Brain pericyte (primary cell): ENCODE measurements at regions not wholly inside any gene's neighbourhood (a gene's known extent, or its start where the extent isn't known, plus 50 kb on each side); places are given as distances from the start of the nearest gene placed in this dataset.
"Not testable (repeated sequence)": the region's sequence is repeated elsewhere in the genome, so short reads cannot be mapped to it uniquely, and the experiment has no call there.

Source experiments
- DNase-seq: peaks from one replicate; pipeline ENCODE4 v3.0.0-alpha.2; 2012; ENCODE audit warnings: low read depth, low spot score

- DNase-seq = not testable (repeated sequence)
These were observed 144.2 kb upstream of the PLGLB2 start for GRCh38 chr2:87603418-87604278.

- not testable (repeated sequence) for DNase-seq
These were observed 143.5 kb upstream of the PLGLB2 start for GRCh38 chr2:87604279-87604818.

DNA sequence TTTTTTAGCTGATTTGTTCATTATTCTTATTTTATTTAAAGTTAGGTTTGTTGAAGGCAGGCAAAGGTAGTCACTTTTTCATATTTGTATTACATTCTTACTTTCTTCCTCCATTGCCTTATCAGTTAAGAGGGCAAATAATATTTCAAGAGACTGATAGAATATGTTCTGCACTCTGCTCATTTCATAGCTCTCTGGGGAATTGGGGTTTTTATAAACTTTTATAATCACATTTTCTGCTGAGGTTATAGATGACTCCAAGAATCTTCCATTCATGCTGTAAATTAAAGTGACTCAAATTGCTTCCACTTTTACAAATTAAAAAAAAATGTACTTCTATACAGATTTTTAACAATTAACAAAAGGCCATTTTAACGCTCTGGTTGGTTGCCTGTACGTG is 142.9 kb upstream of the PLGLB2 start:
- DNase-seq = not testable (repeated sequence)

- not testable (repeated sequence) for DNase-seq
These were observed 139.3 kb upstream of the PLGLB2 start for GRCh38 chr2:87608377-87609166.

DNA sequence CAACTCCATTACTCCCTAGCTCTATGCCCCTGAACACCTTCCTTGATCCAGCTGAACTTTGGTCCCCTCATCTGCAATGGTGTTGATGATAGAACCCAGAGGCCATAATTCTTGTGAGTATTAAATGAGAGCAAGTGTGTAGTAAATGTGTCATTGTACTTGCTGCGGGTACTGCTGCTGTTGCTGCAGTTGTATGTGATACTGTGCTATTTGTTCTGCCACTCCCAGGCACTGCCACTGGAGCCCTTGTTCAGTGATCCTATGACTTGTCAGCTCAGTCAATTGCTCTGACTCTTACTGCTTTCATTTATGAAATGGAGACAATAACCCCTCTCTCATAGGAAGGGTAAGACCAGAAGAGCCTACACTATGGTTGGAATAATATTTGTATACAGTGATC is 136.9 kb upstream of the PLGLB2 start:
- not testable (repeated sequence) for DNase-seq

- not testable (repeated sequence) for DNase-seq
These were observed 136.5 kb upstream of the PLGLB2 start for GRCh38 chr2:87611416-87611815.

- not testable (repeated sequence) for DNase-seq
These were observed 135.9 kb upstream of the PLGLB2 start for GRCh38 chr2:87611956-87612355.

DNA sequence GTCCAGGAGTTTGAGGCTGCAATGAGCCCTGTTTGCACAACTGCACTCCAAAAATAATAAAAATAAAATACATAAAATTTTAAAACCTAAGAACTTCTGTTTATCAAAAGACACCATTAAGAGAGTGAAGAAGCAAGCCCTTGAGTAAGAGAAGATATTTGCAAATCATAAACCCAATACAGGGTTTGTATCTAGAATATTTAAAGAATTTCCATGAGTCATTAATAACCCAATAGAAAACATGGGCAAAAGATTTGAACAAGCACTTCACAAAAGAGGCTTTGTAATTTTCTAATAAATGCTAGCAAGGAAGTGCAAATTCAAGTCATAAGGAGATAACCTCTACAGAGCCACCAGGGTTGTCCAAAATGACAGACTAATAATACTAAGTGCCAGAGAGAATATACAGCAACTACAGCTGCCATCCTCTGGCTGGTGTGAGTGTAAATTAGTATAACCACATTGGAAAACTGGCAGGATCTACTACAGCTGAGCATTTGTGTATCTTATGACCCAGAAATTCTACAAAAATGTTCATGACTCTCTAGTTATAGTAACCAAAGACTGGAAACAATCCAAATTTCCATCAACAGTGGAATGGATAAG is 133.0 kb upstream of the PLGLB2 start:
- not testable (repeated sequence) for DNase-seq

DNA sequence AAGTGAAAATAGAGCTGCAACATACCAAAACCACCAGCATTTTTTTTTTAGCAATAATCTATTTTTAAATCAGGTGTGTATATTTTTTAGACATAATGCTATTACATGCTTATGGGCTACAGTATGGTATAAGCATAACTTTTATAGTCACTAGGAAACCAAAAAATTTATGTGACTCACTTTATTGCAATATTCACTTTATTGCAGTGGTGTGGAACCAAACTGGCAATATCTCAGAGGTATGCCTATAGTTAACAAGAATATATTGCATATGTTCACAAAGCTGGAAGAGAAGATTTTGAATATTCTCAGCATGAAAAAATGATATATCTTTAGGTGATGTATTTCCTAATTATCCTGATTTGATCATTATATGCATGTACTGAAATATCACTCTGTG is 128.8 kb upstream of the PLGLB2 start:
- DNase-seq = not testable (repeated sequence)

DNA sequence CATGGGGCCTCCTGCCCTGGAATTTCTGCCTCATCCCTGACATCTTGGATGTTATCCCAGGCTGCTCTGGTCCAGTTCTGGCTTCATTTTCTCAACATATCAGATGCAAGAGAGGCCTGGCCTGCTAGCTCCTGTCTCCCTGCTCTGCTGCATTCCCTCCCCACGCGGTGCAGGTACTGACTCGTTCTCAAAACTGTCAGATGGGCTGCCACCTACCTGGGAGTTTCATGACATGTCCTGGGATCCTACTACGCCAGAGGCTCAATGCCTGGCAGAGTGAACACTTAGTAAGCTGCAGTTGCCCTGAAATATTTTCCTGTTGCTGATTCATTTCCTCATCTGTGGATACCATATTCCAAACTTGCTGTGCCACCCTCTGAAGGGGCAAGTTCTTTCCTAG is 126.7 kb upstream of the PLGLB2 start:
- DNase-seq = not testable (repeated sequence)

- DNase-seq = not testable (repeated sequence)
These were observed 125.2 kb upstream of the PLGLB2 start for GRCh38 chr2:87622720-87623119.

GRCh38 chr2:87629491-87630458 is 118.1 kb upstream of the PLGLB2 start:
- peak; percentile 50 for DNase-seq

- DNase-seq = not testable (repeated sequence)
These were observed 117.0 kb upstream of the PLGLB2 start for GRCh38 chr2:87630892-87631291.

DNA sequence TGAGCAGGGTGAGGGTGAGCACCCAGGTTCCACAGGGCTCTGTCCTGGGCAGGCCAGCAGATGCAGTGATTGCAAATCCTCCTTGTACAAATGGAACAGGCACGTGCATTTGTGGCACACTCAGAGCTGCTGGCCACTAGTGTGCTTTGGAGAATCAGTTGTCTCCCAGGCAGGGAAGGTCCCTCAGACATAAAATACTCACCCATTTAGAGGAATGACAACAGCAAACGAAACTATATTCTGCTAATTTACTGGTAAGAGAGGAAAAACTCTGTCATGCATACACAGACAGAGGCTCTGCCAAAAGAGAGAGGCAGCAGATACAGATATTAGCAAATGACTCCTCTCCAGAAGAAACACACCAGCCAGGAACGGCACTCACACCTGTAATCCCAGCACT is 116.5 kb upstream of the PLGLB2 start:
- not testable (repeated sequence) for DNase-seq

- not testable (repeated sequence) for DNase-seq
These were observed 114.5 kb upstream of the PLGLB2 start for GRCh38 chr2:87633287-87633963.

GRCh38 chr2:87634106-87634505 is 113.8 kb upstream of the PLGLB2 start:
- DNase-seq = not testable (repeated sequence)

GRCh38 chr2:87634971-87635650 is 112.8 kb upstream of the PLGLB2 start:
- DNase-seq = not testable (repeated sequence)

DNA sequence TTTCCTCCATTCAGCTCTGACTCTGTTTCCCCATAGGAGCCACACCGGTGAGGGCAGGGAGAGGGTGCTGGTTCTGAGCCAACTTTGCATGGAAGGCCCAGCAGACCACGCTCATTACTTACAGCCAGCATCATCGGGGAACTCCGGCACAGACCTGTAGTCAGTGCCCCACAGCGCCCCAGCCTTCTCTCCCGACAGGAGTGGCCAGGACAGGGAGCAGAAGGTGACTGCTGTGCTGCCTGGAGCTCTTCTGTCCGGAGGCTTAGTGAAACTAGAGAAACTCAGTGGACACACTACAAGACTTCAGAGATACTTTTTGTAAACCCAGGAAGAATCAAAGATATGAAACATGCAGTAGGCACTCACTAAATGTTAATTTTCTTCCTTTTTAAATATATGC is 111.6 kb upstream of the PLGLB2 start:
- not testable (repeated sequence) for DNase-seq

GRCh38 chr2:87636735-87637134 is 111.2 kb upstream of the PLGLB2 start:
- DNase-seq = not testable (repeated sequence)
